H1 (cell line): ENCODE measurements at regions not wholly inside any gene's neighbourhood (a gene's known extent, or its start where the extent isn't known, plus 50 kb on each side); places are given as distances from the start of the nearest gene placed in this dataset.

Experiments used
- CTCF ChIA-PET: fragments of 300-600 bp; sonication (Branson Sonifier 250); formaldehyde crosslinking; loops from one replicate; lab custom pipeline; 2021; ENCODE audit not compliant: partially characterized antibody; lab: Charles Lee
- POLR2A ChIA-PET: fragments of 300-600 bp; sonication (Branson Sonifier 250); formaldehyde crosslinking; loops from one replicate; lab custom pipeline; 2021; ENCODE audit warnings: inconsistent platforms; ENCODE audit not compliant: partially characterized antibody; lab: Charles Lee
- DNase-seq, 2 experiments: peaks; one replicate each; pipeline versions ENCODE4 v3.0.0 to v3.0.0-alpha.2; 2010 to 2022; ENCODE audit warnings: low spot score in 2 of 2, low read depth in 1 of 2, mixed read lengths in 1 of 2
- FAIRE-seq: peaks from 2 replicates; lab custom pipeline; 2011; peaks lifted over from hg19 to GRCh38; lab: Jason Lieb, UNC
- H2AFZ ChIP-seq: 2 replicates; pipeline ENCODE4 v1.8.1; 2012; ENCODE audit warnings: low read length, inconsistent platforms
- H2AK5ac ChIP-seq: 2 replicates; pipeline ENCODE4 v1.6.1; 2013; ENCODE audit warnings: low read depth, low read length
- H2BK120ac ChIP-seq: replicated peaks from 2 replicates; pipeline ENCODE3; 2013; ENCODE audit warnings: low read depth, low read length, inconsistent platforms
- H2BK12ac ChIP-seq: 2 replicates; pipeline ENCODE4 v1.6.1; 2013; ENCODE audit warnings: low read depth, low read length
- H2BK15ac ChIP-seq: 2 replicates; pipeline ENCODE4 v1.6.1; 2013; ENCODE audit warnings: low read length
- H2BK20ac ChIP-seq: 2 replicates; pipeline ENCODE4 v1.6.1; 2013; ENCODE audit warnings: low read length
- H2BK5ac ChIP-seq: 2 replicates; pipeline ENCODE4 v1.6.1; 2013; ENCODE audit warnings: low read depth, low read length
- H3K14ac ChIP-seq: 2 replicates; pipeline ENCODE4 v1.6.1; 2013; ENCODE audit warnings: inconsistent platforms; ENCODE audit not compliant: insufficient read length
- H3K18ac ChIP-seq: 2 replicates; pipeline ENCODE4 v1.6.1; 2013; ENCODE audit warnings: low read length; ENCODE audit errors: extremely low read depth
- H3K23ac ChIP-seq: 2 replicates; pipeline ENCODE4 v1.6.1; 2013; ENCODE audit warnings: inconsistent platforms; ENCODE audit not compliant: insufficient read length
- H3K23me2 ChIP-seq: 2 replicates; pipeline ENCODE4 v1.6.1; 2013; ENCODE audit warnings: low read depth, low read length
- H3K27ac ChIP-seq: 2 replicates; pipeline ENCODE4 v1.6.1; 2011; ENCODE audit warnings: low read depth, low read length, inconsistent platforms
- H3K27me3 ChIP-seq, 4 experiments: replicated peaks in 1 of 4; 1 replicate in 1 of 4; 2 replicates in 3 of 4; pipeline versions ENCODE4 v1.6.1 to v1.8.1; 2011 to 2013; ENCODE audit warnings: low read length in 3 of 4, mild to moderate bottlenecking in 3 of 4, inconsistent platforms in 2 of 4, mixed read lengths in 2 of 4, moderate library complexity in 1 of 4; ENCODE audit not compliant: control insufficient read depth in 3 of 4, insufficient read depth in 3 of 4; ENCODE audit errors: extremely low read depth in 1 of 4
- H3K36me3 ChIP-seq, 4 experiments: 2 replicates each; pipeline versions ENCODE4 v1.6.1 to v1.8.1; 2011 to 2013; ENCODE audit warnings: mild to moderate bottlenecking in 4 of 4, low read length in 3 of 4, moderate library complexity in 2 of 4, control low read depth in 1 of 4, inconsistent platforms in 1 of 4; ENCODE audit not compliant: insufficient read depth in 4 of 4, control insufficient read depth in 2 of 4
- H3K4ac ChIP-seq: replicated peaks from 2 replicates; pipeline ENCODE3; 2013; ENCODE audit warnings: low read length, low read depth, mixed read lengths, inconsistent platforms; ENCODE audit not compliant: insufficient read length
- H3K4me1 ChIP-seq, 4 experiments: replicated peaks in 1 of 4; 1 replicate in 1 of 4; 2 replicates in 3 of 4; pipeline versions ENCODE4 v1.6.1 to v1.8.1; 2011 to 2013; ENCODE audit warnings: low read length in 3 of 4, inconsistent platforms in 2 of 4, mixed read lengths in 1 of 4; ENCODE audit not compliant: insufficient read depth in 4 of 4, control insufficient read depth in 3 of 4
- H3K4me2 ChIP-seq, 2 experiments: 2 replicates each; pipeline versions ENCODE4 v1.6.1 to v1.8.1; 2011 to 2013; ENCODE audit warnings: low read depth in 2 of 2, low read length in 2 of 2, control low read depth in 1 of 2, inconsistent platforms in 1 of 2, mild to moderate bottlenecking in 1 of 2; ENCODE audit not compliant: insufficient read depth in 1 of 2
- H3K4me3 ChIP-seq, 4 experiments: fragments of 200-600, 300-600 bp in 1 of 4; sonication (generic), shearing (Covaris generic), sonication (Bioruptor Twin) in 1 of 4; 2 replicates each; pipeline versions ENCODE4 v1.5.1 to v1.8.1; 2011 to 2016; ENCODE audit warnings: low read length in 4 of 4, low read depth in 3 of 4, control low read depth in 2 of 4, inconsistent platforms in 2 of 4, mild to moderate bottlenecking in 2 of 4, mixed read lengths in 1 of 4, moderate library complexity in 1 of 4; ENCODE audit not compliant: insufficient read depth in 2 of 4; ENCODE audit errors: extremely low read depth in 1 of 4
- H3K56ac ChIP-seq: replicated peaks from 2 replicates; pipeline ENCODE3; 2013; ENCODE audit warnings: low read depth, mild to moderate bottlenecking, mixed read lengths, low read length, inconsistent platforms; ENCODE audit not compliant: insufficient read length
- H3K79me1 ChIP-seq: 2 replicates; pipeline ENCODE4 v1.6.1; 2013; ENCODE audit warnings: low read depth, low read length, control low read depth
- H3K79me2 ChIP-seq, 2 experiments: 2 replicates each; pipeline versions ENCODE4 v1.6.1 to v1.8.1; 2012 to 2013; ENCODE audit warnings: low read length in 2 of 2, mild to moderate bottlenecking in 2 of 2, inconsistent platforms in 1 of 2; ENCODE audit not compliant: insufficient read depth in 2 of 2, control insufficient read depth in 1 of 2
- H3K9ac ChIP-seq, 4 experiments: replicated peaks in 1 of 4; 1 replicate in 1 of 4; 2 replicates in 3 of 4; pipeline versions ENCODE4 v1.6.1 to v1.8.1; 2011 to 2013; ENCODE audit warnings: low read depth in 3 of 4, low read length in 3 of 4, control low read depth in 2 of 4, mild to moderate bottlenecking in 2 of 4, moderate library complexity in 2 of 4, inconsistent platforms in 1 of 4; ENCODE audit errors: extremely low read depth in 1 of 4
- H3K9me3 ChIP-seq, 2 experiments: 2 replicates each; pipeline versions ENCODE4 v1.6.1 to v1.8.1; 2012 to 2013; ENCODE audit warnings: mild to moderate bottlenecking in 2 of 2, moderate library complexity in 2 of 2, control low read depth in 1 of 2, inconsistent platforms in 1 of 2, low read depth in 1 of 2, low read length in 1 of 2, mixed read lengths in 1 of 2; ENCODE audit not compliant: insufficient read depth in 2 of 2
- H4K20me1 ChIP-seq, 2 experiments: replicated peaks in 1 of 2; 2 replicates each; pipeline versions ENCODE3 to v1.8.1; 2011 to 2013; ENCODE audit warnings: inconsistent platforms in 2 of 2, low read length in 2 of 2, mild to moderate bottlenecking in 1 of 2; ENCODE audit not compliant: insufficient read depth in 2 of 2, control insufficient read depth in 1 of 2
- H4K5ac ChIP-seq: 2 replicates; pipeline ENCODE4 v1.6.1; 2013; ENCODE audit warnings: low read length, low read depth, mixed read lengths, inconsistent platforms; ENCODE audit not compliant: insufficient read length
- H4K8ac ChIP-seq: 2 replicates; pipeline ENCODE4 v1.8.0; 2013; ENCODE audit warnings: mild to moderate bottlenecking, moderate library complexity, low read length, inconsistent platforms; ENCODE audit not compliant: insufficient read depth; ENCODE audit errors: extremely low read depth
- H4K91ac ChIP-seq: replicated peaks from 2 replicates; pipeline ENCODE3; 2013; ENCODE audit warnings: low read length, mixed read lengths, inconsistent platforms; ENCODE audit not compliant: insufficient read length
- ATF3 ChIP-seq: IDR thresholded peaks from 2 replicates; pipeline ENCODE4 v1.6.1; 2011; ENCODE audit warnings: low read depth, mild to moderate bottlenecking, low read length; ENCODE audit not compliant: insufficient read depth
- BACH1 ChIP-seq: IDR thresholded peaks from 2 replicates; pipeline ENCODE4 v1.6.1; 2012; ENCODE audit warnings: low read length, improper control_type of control experiment
- FOSL1 ChIP-seq: IDR thresholded peaks from 2 replicates; pipeline ENCODE4 v1.6.1; 2011; ENCODE audit warnings: mild to moderate bottlenecking, low read depth, low read length, moderate library complexity; ENCODE audit not compliant: insufficient read depth
- JUND ChIP-seq: IDR thresholded peaks from 2 replicates; pipeline ENCODE4 v1.6.1; 2011; ENCODE audit warnings: mild to moderate bottlenecking, improper control_type of control experiment, low read length
- SP1 ChIP-seq: IDR thresholded peaks from 2 replicates; pipeline ENCODE4 v1.6.1; 2011; ENCODE audit warnings: low read depth, low read length
- SRF ChIP-seq: IDR thresholded peaks from 2 replicates; pipeline ENCODE4 v1.6.1; 2011; ENCODE audit warnings: mild to moderate bottlenecking, low read depth, low read length, moderate library complexity
- SUZ12 ChIP-seq: fragments of 200-600 bp; sonication (generic); IDR thresholded peaks from 2 replicates; pipeline ENCODE4 v1.6.1; 2012; ENCODE audit warnings: mild to moderate bottlenecking, inconsistent platforms, low read length, moderate library complexity, mixed read lengths
- YY1 ChIP-seq: IDR thresholded peaks from 2 replicates; pipeline ENCODE4 v1.6.1; 2011; ENCODE audit warnings: low read depth, mild to moderate bottlenecking, low read length
- ZNF274 ChIP-seq: IDR thresholded peaks from 2 replicates; pipeline ENCODE4 v1.7.0; 2012; ENCODE audit warnings: low read length, borderline replicate concordance; ENCODE audit errors: extremely low read depth
- WGBS, 2 experiments: shearing (Covaris generic) in 1 of 2; methylation state at CpG; one replicate each; pipeline versions ENCODE4 v1.1.6 to v1.1.7; 2013 to 2015; ENCODE audit warnings: low lambda C conversion rate in 2 of 2, mixed read lengths in 2 of 2, inconsistent platforms in 1 of 2, low coverage in 1 of 2, missing lambda C conversion rate in 1 of 2; ENCODE audit not compliant: insufficient replicate concordance in 2 of 2, insufficient coverage in 1 of 2, insufficient read length in 1 of 2; ENCODE audit errors: extremely low coverage in 1 of 2, missing lambda C conversion rate in 1 of 2; 5-methylcytosine and 5-hydroxymethylcytosine counted together

- Histone ChIP-seq H3K27ac (no peak overlapping the region), H4K91ac (no peak overlapping the region), H3K79me1 (no peaks in the 10 kb centered on the region), H2AK5ac (no peak overlapping the region), H3K56ac (no peak overlapping the region), H2BK12ac (no peak overlapping the region), H4K5ac (no peak overlapping the region), H3K79me2 (no peaks in the 10 kb centered on the region), H3K23ac (no peak overlapping the region), H3K9ac (no peak overlapping the region), H3K4me2 (no peak overlapping the region), H4K8ac (no peak overlapping the region), H2BK5ac (no peak overlapping the region), H3K4me3 (no peak overlapping the region), H2BK120ac (no peak overlapping the region), H3K14ac (no peak overlapping the region), H3K9me3 (no peaks in the 10 kb centered on the region), H3K23me2 (no peaks in the 10 kb centered on the region), H2BK15ac (no peak overlapping the region), H4K20me1 (no peaks in the 10 kb centered on the region), H2BK20ac (no peak overlapping the region), H3K27me3 (no peaks in the 10 kb centered on the region; a peak in 1 of 7 replicates), H3K4me1 (no peaks in the 10 kb centered on the region), H3K36me3 (no peaks in the 10 kb centered on the region), H3K4ac (no peak overlapping the region), H2AFZ (no peak overlapping the region), H3K18ac (no peak overlapping the region)
- 94% methylated on average over 9 of the region's 9 CpGs; no CpG with 5 or more reads in 1 of the 2 experiments for WGBS, 2 experiments
- FAIRE-seq (no peak), DNase-seq (no peak)
- POLR2A ChIA-PET, result no interaction called here
- CTCF ChIA-PET, result interaction anchor here (0.5 to 1.0 kb wide), 2 partner anchors 23 to 1171 kb away, joined by 3 to 4 read pairs; no protein-coding TSS in a partner anchor
- no peak for TF ChIP-seq JUND
- no peak for TF ChIP-seq ZNF274
- no peak for TF ChIP-seq FOSL1
- no peak for TF ChIP-seq SRF
- no peak for TF ChIP-seq YY1
- TF ChIP-seq BACH1, result no peak
- no peak for TF ChIP-seq SP1
- TF ChIP-seq SUZ12, result no peak
- no peak for TF ChIP-seq ATF3
Measured at GRCh38 chr11:114984611-114985163, 306.4 kb downstream of the NXPE2 start.
